ENCODE measurements at regions not wholly inside any gene's neighbourhood (a gene's known extent, or its start where the extent isn't known, plus 50 kb on each side); places are given as distances from the start of the nearest gene placed in this dataset.

DNA sequence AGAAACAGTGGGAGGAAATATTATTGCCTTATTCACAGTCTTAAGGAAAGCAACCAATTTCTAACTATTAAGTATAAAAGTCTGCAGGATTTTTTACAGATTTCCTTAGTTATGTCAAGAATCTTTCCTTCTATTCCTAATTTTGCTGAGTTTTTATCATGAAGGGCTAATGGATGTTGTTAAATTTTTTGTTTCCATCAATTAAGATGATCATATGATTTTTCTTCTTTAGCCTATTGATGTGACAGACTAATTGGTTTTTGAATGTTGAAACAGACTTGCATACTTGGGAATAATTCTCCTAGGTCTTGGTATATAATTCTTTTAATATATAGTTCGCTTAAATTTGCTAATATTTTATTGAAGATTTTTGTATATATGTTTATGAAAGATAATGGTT is 569.1 kb upstream of the KCND2 start:
- Mint-ChIP-seq H3K9me3 (ENCODE audit: insufficient read depth) (peaks cover 2% of the 10 kb centered on the region), H3K4me1 (no peaks in the 10 kb centered on the region), H3K27ac (no peak overlapping the region), H3K4me3 (no peak overlapping the region), H3K27me3 (no peaks in the 10 kb centered on the region)
- Histone ChIP-seq H3K9me3 (ENCODE audit: control extremely low read depth in 1 of 3, control insufficient read depth in 2 of 3, insufficient read depth in 1 of 3, low read length in 2 of 3) (no peaks in the 10 kb centered on the region), H3K9ac (ENCODE audit: low read length) (no peak overlapping the region), H3K27ac (ENCODE audit: low read length in 2 of 2) (no peak overlapping the region), H4K20me1 (ENCODE audit: control insufficient read depth, insufficient read depth, low read length, poor library complexity, severe bottlenecking) (no peaks in the 10 kb centered on the region), H3K4me1 (ENCODE audit: control insufficient read depth in 2 of 2, insufficient read depth in 2 of 2, low read length in 2 of 2) (no peaks in the 10 kb centered on the region), H3K4me3 (ENCODE audit: control extremely low read depth in 1 of 5, extremely low read depth in 1 of 5, insufficient read depth in 1 of 5, low read depth in 2 of 5, low read length in 4 of 5) (no peak overlapping the region), H3K27me3 (replicated peaks in 1 of 4; ENCODE audit: control extremely low read depth in 1 of 4, control insufficient read depth in 3 of 4, insufficient read depth in 4 of 4, low read length in 3 of 4) (no peaks in the 10 kb centered on the region), H3K36me3 (replicated peaks in 1 of 2; ENCODE audit: control extremely low read depth in 1 of 2, control insufficient read depth in 1 of 2, extremely low read depth in 1 of 2, insufficient read depth in 2 of 2, low read length in 1 of 2) (no peaks in the 10 kb centered on the region), H3K4me2 (replicated peaks; ENCODE audit: low read depth, low read length, poor library complexity, severe bottlenecking) (no peak overlapping the region), H3K79me2 (ENCODE audit: control insufficient read depth, insufficient read depth, low read length) (no peaks in the 10 kb centered on the region), H2AFZ (ENCODE audit: insufficient read depth, low read depth, low read length, poor library complexity, severe bottlenecking) (no peak overlapping the region)
- WGBS (ENCODE audit: insufficient coverage), result no CpG with 5 or more reads among the region's 1 CpG
- DNase-seq, result no peak
- ChIA-PET CTCF (no interaction called here), POLR2A (no interaction called here)
- ATAC-seq (ENCODE audit: low read depth), result no peak
- intact Hi-C loops (cut with micrococcal nuclease), result no loop called here
- TF ChIP-seq EZH2 (IDR thresholded peaks at IDR 0.05; ENCODE audit: borderline replicate concordance, insufficient read depth, low read depth, low read length, poor library complexity, severe bottlenecking), result no peak
- TF ChIP-seq, protein P1, sequence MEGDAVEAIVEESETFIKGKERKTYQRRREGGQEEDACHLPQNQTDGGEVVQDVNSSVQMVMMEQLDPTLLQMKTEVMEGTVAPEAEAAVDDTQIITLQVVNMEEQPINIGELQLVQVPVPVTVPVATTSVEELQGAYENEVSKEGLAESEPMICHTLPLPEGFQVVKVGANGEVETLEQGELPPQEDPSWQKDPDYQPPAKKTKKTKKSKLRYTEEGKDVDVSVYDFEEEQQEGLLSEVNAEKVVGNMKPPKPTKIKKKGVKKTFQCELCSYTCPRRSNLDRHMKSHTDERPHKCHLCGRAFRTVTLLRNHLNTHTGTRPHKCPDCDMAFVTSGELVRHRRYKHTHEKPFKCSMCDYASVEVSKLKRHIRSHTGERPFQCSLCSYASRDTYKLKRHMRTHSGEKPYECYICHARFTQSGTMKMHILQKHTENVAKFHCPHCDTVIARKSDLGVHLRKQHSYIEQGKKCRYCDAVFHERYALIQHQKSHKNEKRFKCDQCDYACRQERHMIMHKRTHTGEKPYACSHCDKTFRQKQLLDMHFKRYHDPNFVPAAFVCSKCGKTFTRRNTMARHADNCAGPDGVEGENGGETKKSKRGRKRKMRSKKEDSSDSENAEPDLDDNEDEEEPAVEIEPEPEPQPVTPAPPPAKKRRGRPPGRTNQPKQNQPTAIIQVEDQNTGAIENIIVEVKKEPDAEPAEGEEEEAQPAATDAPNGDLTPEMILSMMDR (IDR thresholded peaks at IDR 0.05), result no peak

DNA sequence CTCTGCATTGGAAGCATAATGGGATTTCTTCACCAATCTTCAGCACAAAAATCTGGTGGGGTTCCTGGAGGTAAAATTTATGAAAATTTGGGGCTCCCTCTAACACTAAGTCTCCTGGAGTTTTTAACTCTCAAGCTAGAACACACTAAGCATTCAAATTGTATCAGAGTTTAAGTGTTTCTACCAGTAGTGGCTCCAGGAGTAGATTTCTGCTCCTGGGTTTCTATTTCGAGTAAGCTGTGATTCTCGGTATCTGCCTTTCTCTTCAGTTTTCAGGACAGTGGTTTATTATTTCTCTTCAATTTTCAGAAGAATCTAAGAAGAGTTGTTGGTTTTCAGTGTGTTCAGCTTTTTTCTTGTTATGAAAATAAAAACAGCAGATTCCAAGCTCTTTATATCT is 566.4 kb upstream of the KCND2 start:
- Mint-ChIP-seq H3K4me3 (no peak overlapping the region), H3K9me3 (ENCODE audit: insufficient read depth) (peaks cover 2% of the 10 kb centered on the region), H3K4me1 (no peaks in the 10 kb centered on the region), H3K27me3 (no peaks in the 10 kb centered on the region), H3K27ac (no peak overlapping the region)
- Histone ChIP-seq H2AFZ (ENCODE audit: insufficient read depth, low read depth, low read length, poor library complexity, severe bottlenecking) (no peak overlapping the region), H3K9ac (ENCODE audit: low read length) (no peak overlapping the region), H3K4me3 (ENCODE audit: control extremely low read depth in 1 of 5, extremely low read depth in 1 of 5, insufficient read depth in 1 of 5, low read depth in 2 of 5, low read length in 4 of 5) (no peak overlapping the region), H3K9me3 (ENCODE audit: control extremely low read depth in 1 of 3, control insufficient read depth in 2 of 3, insufficient read depth in 1 of 3, low read length in 2 of 3) (no peaks in the 10 kb centered on the region), H3K36me3 (replicated peaks in 1 of 2; ENCODE audit: control extremely low read depth in 1 of 2, control insufficient read depth in 1 of 2, extremely low read depth in 1 of 2, insufficient read depth in 2 of 2, low read length in 1 of 2) (no peaks in the 10 kb centered on the region), H3K4me2 (replicated peaks; ENCODE audit: low read depth, low read length, poor library complexity, severe bottlenecking) (no peak overlapping the region), H3K79me2 (ENCODE audit: control insufficient read depth, insufficient read depth, low read length) (no peaks in the 10 kb centered on the region), H4K20me1 (ENCODE audit: control insufficient read depth, insufficient read depth, low read length, poor library complexity, severe bottlenecking) (no peaks in the 10 kb centered on the region), H3K27ac (ENCODE audit: low read length in 2 of 2) (no peak overlapping the region), H3K4me1 (ENCODE audit: control insufficient read depth in 2 of 2, insufficient read depth in 2 of 2, low read length in 2 of 2) (no peaks in the 10 kb centered on the region), H3K27me3 (replicated peaks in 1 of 4; ENCODE audit: control extremely low read depth in 1 of 4, control insufficient read depth in 3 of 4, insufficient read depth in 4 of 4, low read length in 3 of 4) (no peaks in the 10 kb centered on the region)
- no peak for ATAC-seq (ENCODE audit: low read depth)
- POLR2A ChIA-PET, result no interaction called here
- intact Hi-C loops (cut with micrococcal nuclease), result no loop called here
- CTCF ChIA-PET, result no interaction called here
- TF ChIP-seq, protein P1 (IDR thresholded peaks at IDR 0.05), result no peak
- no peak for TF ChIP-seq EZH2 (IDR thresholded peaks at IDR 0.05; ENCODE audit: borderline replicate concordance, insufficient read depth, low read depth, low read length, poor library complexity, severe bottlenecking)
- DNase-seq, result no peak
- no CpG with 5 or more reads among the region's 2 CpGs for WGBS (ENCODE audit: insufficient coverage)
